ENCODE measurements at regions not wholly inside any gene's neighbourhood (a gene's known extent, or its start where the extent isn't known, plus 50 kb on each side); places are given as distances from the start of the nearest gene placed in this dataset.

- Histone ChIP-seq H2BK20ac (ENCODE audit: low read length) (no peak overlapping the region), H4K20me1 (replicated peaks in 1 of 2; ENCODE audit: control insufficient read depth in 1 of 2, insufficient read depth in 2 of 2, low read length in 2 of 2) (no peaks in the 10 kb centered on the region), H3K23ac (ENCODE audit: insufficient read length) (no peak overlapping the region), H2BK12ac (ENCODE audit: low read depth, low read length) (no peak overlapping the region), H3K4ac (replicated peaks; ENCODE audit: insufficient read length, low read depth, low read length) (no peak overlapping the region), H3K4me1 (replicated peaks in 1 of 4; ENCODE audit: control insufficient read depth in 3 of 4, insufficient read depth in 4 of 4, low read length in 3 of 4) (peaks cover 0 to 3% (median under 1%) of the 10 kb centered on the region in 4 experiments; a peak in 2 of 7 replicates), H2BK5ac (ENCODE audit: low read depth, low read length) (no peak overlapping the region), H3K79me2 (ENCODE audit: control insufficient read depth in 1 of 2, insufficient read depth in 2 of 2, low read length in 2 of 2) (no peaks in the 10 kb centered on the region), H3K9ac (replicated peaks in 1 of 4; ENCODE audit: extremely low read depth in 1 of 4, low read depth in 3 of 4, low read length in 3 of 4) (no peak overlapping the region), H3K27ac (ENCODE audit: low read depth, low read length) (no peak overlapping the region), H2AFZ (ENCODE audit: low read length) (no peak overlapping the region), H3K9me3 (ENCODE audit: insufficient read depth in 2 of 2, low read depth in 1 of 2, low read length in 1 of 2) (peaks cover 3% of the 10 kb centered on the region in 2 experiments; a peak in 2 of 4 replicates), H3K4me3 (ENCODE audit: extremely low read depth in 1 of 4, insufficient read depth in 2 of 4, low read depth in 3 of 4, low read length in 4 of 4) (no peak overlapping the region), H3K4me2 (ENCODE audit: insufficient read depth in 1 of 2, low read depth in 2 of 2, low read length in 2 of 2) (no peak overlapping the region), H4K8ac (ENCODE audit: extremely low read depth, insufficient read depth, low read length) (no peak overlapping the region), H3K14ac (ENCODE audit: insufficient read length) (no peak overlapping the region), H2AK5ac (ENCODE audit: low read depth, low read length) (no peak overlapping the region), H3K27me3 (replicated peaks in 1 of 4; ENCODE audit: control insufficient read depth in 3 of 4, extremely low read depth in 1 of 4, insufficient read depth in 3 of 4, low read length in 3 of 4) (no peaks in the 10 kb centered on the region), H3K36me3 (ENCODE audit: control insufficient read depth in 2 of 4, insufficient read depth in 4 of 4, low read length in 3 of 4) (no peaks in the 10 kb centered on the region), H4K91ac (replicated peaks; ENCODE audit: insufficient read length, low read length) (no peak overlapping the region), H2BK15ac (ENCODE audit: low read length) (no peak overlapping the region), H2BK120ac (replicated peaks; ENCODE audit: low read depth, low read length) (no peak overlapping the region), H3K23me2 (ENCODE audit: low read depth, low read length) (no peaks in the 10 kb centered on the region), H4K5ac (ENCODE audit: insufficient read length, low read depth, low read length) (no peak overlapping the region), H3K18ac (ENCODE audit: extremely low read depth, low read length) (no peak overlapping the region), H3K79me1 (ENCODE audit: low read depth, low read length) (no peaks in the 10 kb centered on the region), H3K56ac (replicated peaks; ENCODE audit: insufficient read length, low read depth, low read length) (no peak overlapping the region)
- FAIRE-seq: no peak
- ChIA-PET CTCF (ENCODE audit: partially characterized antibody) (interaction anchor here (0.7 to 1.8 kb wide), 7 partner anchors 9 to 787 kb away, joined by 3 to 5 read pairs (median 3); no protein-coding TSS in a partner anchor), POLR2A (ENCODE audit: partially characterized antibody) (no interaction called here)
- no peak for DNase-seq (ENCODE audit: low read depth in 1 of 2, low spot score in 2 of 2)
- 94% methylated on average over 3 of the region's 3 CpGs; no CpG with 5 or more reads in 1 of the 2 experiments for WGBS, 2 experiments (ENCODE audit: extremely low coverage in 1 of 2, insufficient coverage in 1 of 2, insufficient read length in 1 of 2, insufficient replicate concordance in 2 of 2, low coverage in 1 of 2, low lambda C conversion rate in 2 of 2, missing lambda C conversion rate in 1 of 2)
- no peak for TF ChIP-seq MAX (IDR thresholded peaks at IDR 0.05)
- no peak for TF ChIP-seq CEBPB (IDR thresholded peaks at IDR 0.05; ENCODE audit: low read depth, low read length)
- TF ChIP-seq YY1 (IDR thresholded peaks at IDR 0.05; ENCODE audit: low read depth, low read length): no peak
- TF ChIP-seq RNF2 (IDR thresholded peaks at IDR 0.05; ENCODE audit: borderline replicate concordance, low read depth, low read length, missing control alignments, poor library complexity, severe bottlenecking): no peak
- TF ChIP-seq SAP30 (IDR thresholded peaks at IDR 0.05; ENCODE audit: insufficient read depth, insufficient replicate concordance, low read length): no peak
- no peak for TF ChIP-seq SUZ12 (IDR thresholded peaks at IDR 0.05; ENCODE audit: low read length)
- TF ChIP-seq USF2 (IDR thresholded peaks at IDR 0.05; ENCODE audit: low read length): no peak
- TF ChIP-seq CBX8 (IDR thresholded peaks at IDR 0.05; ENCODE audit: borderline replicate concordance, low read depth, low read length): no peak
- TF ChIP-seq POU5F1 (IDR thresholded peaks at IDR 0.05; ENCODE audit: low read depth, low read length): no peak
- no peak for TF ChIP-seq ATF2 (IDR thresholded peaks at IDR 0.05; ENCODE audit: low read length)
- TF ChIP-seq TBP (IDR thresholded peaks at IDR 0.05; ENCODE audit: low read depth, low read length): no peak
Observed at GRCh38 chr6:19536838-19537237, 300.3 kb upstream of the ID4 start.

Data from H1 (cell line).